ENCODE measurements at regions not wholly inside any gene's neighbourhood (a gene's known extent, or its start where the extent isn't known, plus 50 kb on each side); places are given as distances from the start of the nearest gene placed in this dataset.

DNA sequence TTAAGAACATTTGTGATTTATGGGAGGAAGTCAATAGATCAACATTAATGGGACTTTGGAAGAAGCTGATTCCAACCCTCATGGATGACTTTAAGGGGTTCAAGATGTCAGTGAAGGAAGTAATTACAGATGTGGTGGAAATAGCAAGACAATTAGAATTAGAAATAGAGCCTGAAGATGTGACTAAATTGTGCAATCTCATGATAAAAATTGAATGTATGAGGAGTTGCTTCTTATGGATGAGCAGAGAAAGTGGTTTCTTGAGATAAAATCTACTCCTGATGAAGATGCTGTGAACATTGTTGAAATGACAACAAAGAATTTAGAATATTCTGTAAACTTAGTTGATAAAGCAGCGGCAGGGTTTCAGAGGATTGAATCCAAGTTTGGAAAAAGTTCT is 70.9 kb upstream of the NEUROD6 start:
- H3K9me3 ChIP-seq, result no peaks in the 10 kb centered on the region
- H3K4me3 ChIP-seq, result no peak overlapping the region
- 84 to 88% methylated on average over 1 of the region's 1 CpG for WGBS, 2 donors
- ATAC-seq (no peak), DNase-seq (no peak)
- no peaks in the 10 kb centered on the region for H3K4me1 ChIP-seq
- H3K27me3 ChIP-seq, result peaks cover 0 to 11% (median 0%) of the 10 kb centered on the region in 7 donors
- H3K27ac ChIP-seq, result no peak overlapping the region
- H3K36me3 ChIP-seq, result no peaks in the 10 kb centered on the region
- TF ChIP-seq, protein P1, sequence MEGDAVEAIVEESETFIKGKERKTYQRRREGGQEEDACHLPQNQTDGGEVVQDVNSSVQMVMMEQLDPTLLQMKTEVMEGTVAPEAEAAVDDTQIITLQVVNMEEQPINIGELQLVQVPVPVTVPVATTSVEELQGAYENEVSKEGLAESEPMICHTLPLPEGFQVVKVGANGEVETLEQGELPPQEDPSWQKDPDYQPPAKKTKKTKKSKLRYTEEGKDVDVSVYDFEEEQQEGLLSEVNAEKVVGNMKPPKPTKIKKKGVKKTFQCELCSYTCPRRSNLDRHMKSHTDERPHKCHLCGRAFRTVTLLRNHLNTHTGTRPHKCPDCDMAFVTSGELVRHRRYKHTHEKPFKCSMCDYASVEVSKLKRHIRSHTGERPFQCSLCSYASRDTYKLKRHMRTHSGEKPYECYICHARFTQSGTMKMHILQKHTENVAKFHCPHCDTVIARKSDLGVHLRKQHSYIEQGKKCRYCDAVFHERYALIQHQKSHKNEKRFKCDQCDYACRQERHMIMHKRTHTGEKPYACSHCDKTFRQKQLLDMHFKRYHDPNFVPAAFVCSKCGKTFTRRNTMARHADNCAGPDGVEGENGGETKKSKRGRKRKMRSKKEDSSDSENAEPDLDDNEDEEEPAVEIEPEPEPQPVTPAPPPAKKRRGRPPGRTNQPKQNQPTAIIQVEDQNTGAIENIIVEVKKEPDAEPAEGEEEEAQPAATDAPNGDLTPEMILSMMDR (IDR thresholded peaks at IDR 0.05), result no peak
- intact Hi-C loops (cut with DNase I), result no loop called here

DNA sequence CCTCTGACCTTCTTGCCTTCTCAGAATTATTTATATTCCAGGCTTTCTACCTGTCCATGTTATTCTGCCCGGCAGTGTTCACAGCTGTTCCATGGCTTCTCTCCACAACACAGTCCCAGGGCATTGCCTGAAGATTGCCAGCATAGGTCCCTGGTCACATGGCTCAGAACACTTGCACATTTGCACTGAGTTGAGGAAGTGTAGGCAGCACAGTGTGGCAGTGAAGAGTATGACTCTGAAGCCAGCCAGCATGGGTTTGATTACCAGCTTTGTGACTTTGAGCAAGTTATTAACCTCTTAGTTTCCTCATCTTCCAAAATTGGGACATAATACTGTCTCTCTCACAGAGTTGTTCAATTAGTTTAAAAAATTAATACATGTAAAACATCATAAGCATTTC is 73.2 kb upstream of the NEUROD6 start:
- Histone ChIP-seq H3K4me1 (no peaks in the 10 kb centered on the region), H3K4me3 (no peak overlapping the region), H3K27ac (no peak overlapping the region), H3K36me3 (no peaks in the 10 kb centered on the region), H3K9me3 (no peaks in the 10 kb centered on the region), H3K27me3 (peaks cover 0 to 23% (median 7%) of the 10 kb centered on the region in 7 donors)
- intact Hi-C loops (cut with DNase I), result no loop called here
- DNase-seq (no peak), ATAC-seq (no peak)
- TF ChIP-seq, protein P1 (IDR thresholded peaks at IDR 0.05), result no peak
- 74 to 75% methylated on average over 1 of the region's 1 CpG for WGBS, 2 donors

DNA sequence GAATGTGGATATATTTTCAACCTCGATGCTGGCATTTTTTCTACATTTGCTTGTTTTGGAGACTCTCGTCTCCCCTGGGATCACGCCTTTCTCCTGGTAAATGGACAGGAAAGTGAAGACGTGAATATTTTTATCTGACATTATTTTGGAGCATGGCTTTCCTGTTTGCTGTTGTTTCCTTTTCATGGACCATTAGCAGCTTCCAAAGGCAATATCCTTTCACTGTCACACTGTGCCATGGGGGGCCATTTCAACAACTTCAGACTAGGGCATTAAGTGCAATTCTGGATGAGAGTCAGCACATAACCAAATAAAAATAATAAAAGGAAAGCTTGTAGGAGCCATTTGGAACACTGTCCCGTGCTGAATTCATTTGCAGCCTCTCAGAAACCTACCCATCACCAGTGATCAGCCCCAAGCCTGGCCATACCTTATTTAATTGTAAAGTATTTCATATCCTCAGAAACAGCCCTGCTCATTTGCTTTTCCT is 75.9 kb upstream of the NEUROD6 start:
- Histone ChIP-seq H3K36me3 (no peaks in the 10 kb centered on the region), H3K9me3 (no peaks in the 10 kb centered on the region), H3K4me1 (no peaks in the 10 kb centered on the region), H3K27me3 (peaks cover 0 to 37% (median 20%) of the 10 kb centered on the region in 7 donors), H3K4me3 (no peak overlapping the region), H3K27ac (no peak overlapping the region)
- no peak for ATAC-seq
- TF ChIP-seq, protein P1 (IDR thresholded peaks at IDR 0.05), result no peak
- 55 to 60% methylated on average over 5 of the region's 5 CpGs for WGBS, 2 donors
- intact Hi-C loops (cut with DNase I), result no loop called here
- no peak for DNase-seq

DNA sequence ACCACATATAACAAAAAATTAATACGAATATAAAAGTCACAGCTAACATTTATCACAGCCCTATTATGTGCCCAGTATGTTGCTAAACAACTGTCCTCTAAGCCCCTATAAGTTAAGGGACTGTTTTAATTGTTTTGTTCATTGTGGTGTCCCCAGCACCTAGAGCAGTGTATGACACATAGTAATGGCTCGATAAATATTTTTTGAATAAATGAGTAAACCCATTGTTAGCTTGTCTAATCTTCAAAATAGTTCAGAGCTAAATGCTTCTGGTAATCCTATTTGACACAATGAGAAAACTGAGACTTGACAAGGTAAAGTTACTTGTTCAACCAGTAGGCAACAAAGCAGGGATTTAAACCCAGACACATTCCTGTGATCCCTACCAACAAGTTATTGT is 78.4 kb upstream of the NEUROD6 start:
- no peak for ATAC-seq
- TF ChIP-seq, protein P1 (IDR thresholded peaks at IDR 0.05), result no peak
- H3K36me3 ChIP-seq, result no peaks in the 10 kb centered on the region
- no peak overlapping the region for H3K27ac ChIP-seq
- H3K27me3 ChIP-seq, result peaks cover 0 to 39% (median 14%) of the 10 kb centered on the region in 7 donors
- H3K4me1 ChIP-seq, result no peaks in the 10 kb centered on the region
- H3K9me3 ChIP-seq, result no peaks in the 10 kb centered on the region
- intact Hi-C loops (cut with DNase I), result no loop called here
- H3K4me3 ChIP-seq, result no peak overlapping the region
- no peak for DNase-seq
- WGBS, 2 donors, result 84 to 89% methylated on average over 2 of the region's 2 CpGs
